Stimulated activated naive CD4-positive, alpha-beta T cell (primary cell): ENCODE measurements at regions not wholly inside any gene's neighbourhood (a gene's known extent, or its start where the extent isn't known, plus 50 kb on each side); places are given as distances from the start of the nearest gene placed in this dataset.
"Not testable (repeated sequence)": the region's sequence is repeated elsewhere in the genome, so short reads cannot be mapped to it uniquely, and the experiment has no call there.

Experiments used
- DNase-seq, 6 experiments: peaks; one replicate each; lab custom pipeline; 2025; lab: John Stamatoyannopoulos, UW

- DNase-seq, result no peak
Measured at GRCh38 chr5:155514105-155514563, 500.6 kb downstream of the KIF4B start.

- DNase-seq, result no peak
Measured at GRCh38 chr5:155522540-155522939, 509.0 kb downstream of the KIF4B start.

GRCh38 chr5:155529362-155529761, 515.8 kb downstream of the KIF4B start:
- DNase-seq, result no peak

GRCh38 chr5:155530046-155530445, 516.5 kb downstream of the KIF4B start:
- DNase-seq, result no peak

GRCh38 chr5:155532621-155533311, 519.2 kb downstream of the KIF4B start:
- no peak for DNase-seq

- DNase-seq, result no peak
Measured at GRCh38 chr5:155540000-155540595, 526.5 kb downstream of the KIF4B start.

- no peak for DNase-seq
Measured at GRCh38 chr5:155546075-155546474, 532.5 kb downstream of the KIF4B start.

GRCh38 chr5:155554500-155554899, 540.9 kb downstream of the KIF4B start:
- DNase-seq, result no peak

GRCh38 chr5:155556222-155556621, 542.7 kb downstream of the KIF4B start:
- DNase-seq, result no peak

- no peak for DNase-seq
Measured at GRCh38 chr5:155556700-155557099, 543.1 kb downstream of the KIF4B start.

GRCh38 chr5:155562158-155562557, 548.6 kb downstream of the KIF4B start:
- no peak for DNase-seq

- DNase-seq, result no peak
Measured at GRCh38 chr5:155564541-155564940, 551.0 kb downstream of the KIF4B start.

GRCh38 chr5:155575861-155576260, 562.3 kb downstream of the KIF4B start:
- no peak for DNase-seq

- DNase-seq, result not testable (repeated sequence)
Measured at GRCh38 chr5:155586808-155587207, 573.3 kb downstream of the KIF4B start.

GRCh38 chr5:155587458-155587857, 573.9 kb downstream of the KIF4B start:
- no peak for DNase-seq

- no peak for DNase-seq
Measured at GRCh38 chr5:155591273-155591672, 577.7 kb downstream of the KIF4B start.

- DNase-seq, result no peak
Measured at GRCh38 chr5:155594270-155594669, 580.7 kb downstream of the KIF4B start.

GRCh38 chr5:155595791-155596190, 582.2 kb downstream of the KIF4B start:
- DNase-seq, result no peak

GRCh38 chr5:155598552-155598951, 585.0 kb downstream of the KIF4B start:
- no peak for DNase-seq

GRCh38 chr5:155605920-155606319, 592.4 kb downstream of the KIF4B start:
- DNase-seq, result no peak

- DNase-seq, result peak in 4 of 6 experiments; percentile 1 to 13 (median 4)
Measured at GRCh38 chr5:155616779-155617392, 603.3 kb downstream of the KIF4B start.

GRCh38 chr5:155619688-155620087, 606.1 kb downstream of the KIF4B start:
- no peak for DNase-seq

- no peak for DNase-seq
Measured at GRCh38 chr5:155620821-155621410, 607.4 kb downstream of the KIF4B start.
